ENCODE measurements at regions not wholly inside any gene's neighbourhood (a gene's known extent, or its start where the extent isn't known, plus 50 kb on each side); places are given as distances from the start of the nearest gene placed in this dataset.
"Not testable (repeated sequence)": the region's sequence is repeated elsewhere in the genome, so short reads cannot be mapped to it uniquely, and the experiment has no call there.

DNA sequence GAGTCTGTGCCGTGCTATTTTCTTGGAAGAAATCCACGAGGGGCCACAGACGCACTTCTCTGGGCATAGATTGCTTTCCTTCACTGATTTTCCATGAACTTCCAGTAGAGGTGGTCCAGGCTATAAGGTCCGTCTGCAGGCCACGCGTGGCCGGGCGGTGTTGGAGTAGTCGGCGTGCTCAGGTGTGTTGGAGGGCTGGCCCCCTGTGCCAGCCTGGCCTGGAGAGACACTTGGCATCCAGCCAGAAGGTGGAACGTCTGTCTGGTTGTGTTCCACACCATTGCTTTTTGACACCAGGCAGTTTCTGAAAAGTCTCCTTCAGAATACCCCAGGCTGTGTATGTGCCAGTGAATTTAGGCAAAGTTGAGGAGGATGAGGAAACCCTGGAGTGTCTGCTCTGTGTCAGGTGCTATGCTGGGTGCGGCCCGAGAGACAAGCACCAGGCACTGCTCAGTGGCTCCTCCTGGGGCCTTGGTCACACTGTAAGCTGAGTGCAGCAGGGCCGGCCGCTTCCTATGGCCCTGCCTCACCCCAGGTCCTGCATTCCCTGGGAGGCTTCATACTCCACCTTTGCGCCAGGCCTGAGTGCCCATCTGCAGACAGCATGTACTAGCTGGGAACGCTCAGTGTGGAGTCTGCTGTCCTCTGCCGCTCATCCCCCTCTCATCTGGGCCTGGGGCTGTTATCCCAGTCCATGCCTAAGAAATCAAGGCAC is 52.1 kb upstream of the TAMM41 start:
- H3K27me3 ChIP-seq (ENCODE audit: control insufficient read depth, insufficient read depth, low read length): no peaks in the 10 kb centered on the region; the same call in 1 of the 2 replicates
- H3K36me3 ChIP-seq (replicated peaks; ENCODE audit: control insufficient read depth, insufficient read depth, low read length): no peaks in the 10 kb centered on the region
- DNase-seq: no peak
- H3K4me3 ChIP-seq (ENCODE audit: insufficient read depth, low read depth, low read length): no peak overlapping the region

DNA sequence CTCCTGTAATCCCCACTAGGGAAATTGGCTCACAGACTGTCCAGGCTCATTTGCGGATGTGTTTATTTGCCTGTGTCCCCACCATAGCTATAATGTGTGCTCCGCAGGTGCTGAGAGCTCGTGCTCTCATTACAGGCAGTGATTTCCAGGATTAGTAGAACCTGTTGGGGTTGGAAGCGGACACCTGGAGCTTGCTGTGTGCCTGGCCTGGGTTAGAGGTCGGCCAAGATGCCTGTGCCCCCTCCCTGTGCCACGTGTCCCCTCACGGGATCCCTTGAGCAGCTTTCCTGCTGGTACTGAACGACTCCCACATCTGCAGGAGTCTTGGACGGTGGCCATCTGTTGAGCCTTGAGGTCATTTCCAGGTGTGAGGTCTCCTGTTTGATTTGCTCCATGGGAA is 52.7 kb upstream of the TAMM41 start:
- H3K27me3 ChIP-seq (ENCODE audit: control insufficient read depth, insufficient read depth, low read length); H3K36me3 ChIP-seq (replicated peaks; ENCODE audit: control insufficient read depth, insufficient read depth, low read length); DNase-seq; H3K4me3 ChIP-seq (ENCODE audit: insufficient read depth, low read depth, low read length): not testable (repeated sequence)

DNA sequence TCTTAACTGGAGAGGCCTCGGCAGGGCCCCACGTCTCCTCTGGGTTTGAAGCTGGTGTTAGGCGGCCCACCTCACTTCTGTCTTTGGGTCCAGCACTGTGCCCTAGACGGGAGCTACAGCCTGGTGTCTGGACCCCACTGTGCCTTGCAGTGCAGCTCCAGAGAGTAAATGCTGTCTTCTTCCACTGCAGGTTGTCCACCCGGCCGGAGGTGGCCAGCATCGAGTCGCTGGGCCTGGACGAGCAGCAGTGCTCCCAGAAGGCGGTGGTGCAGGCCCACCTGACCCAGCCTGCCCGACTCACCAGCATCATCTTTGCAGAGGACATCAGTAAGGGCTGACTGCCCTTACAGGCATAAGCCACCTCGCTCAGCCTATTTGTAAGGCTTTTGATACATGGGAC is 53.1 kb upstream of the TAMM41 start:
- no peak for DNase-seq
- no peak overlapping the region for H3K4me3 ChIP-seq (ENCODE audit: insufficient read depth, low read depth, low read length)
- H3K36me3 ChIP-seq (replicated peaks; ENCODE audit: control insufficient read depth, insufficient read depth, low read length): no peaks in the 10 kb centered on the region
- H3K27me3 ChIP-seq (ENCODE audit: control insufficient read depth, insufficient read depth, low read length): no peaks in the 10 kb centered on the region; the same call in 1 of the 2 replicates

DNA sequence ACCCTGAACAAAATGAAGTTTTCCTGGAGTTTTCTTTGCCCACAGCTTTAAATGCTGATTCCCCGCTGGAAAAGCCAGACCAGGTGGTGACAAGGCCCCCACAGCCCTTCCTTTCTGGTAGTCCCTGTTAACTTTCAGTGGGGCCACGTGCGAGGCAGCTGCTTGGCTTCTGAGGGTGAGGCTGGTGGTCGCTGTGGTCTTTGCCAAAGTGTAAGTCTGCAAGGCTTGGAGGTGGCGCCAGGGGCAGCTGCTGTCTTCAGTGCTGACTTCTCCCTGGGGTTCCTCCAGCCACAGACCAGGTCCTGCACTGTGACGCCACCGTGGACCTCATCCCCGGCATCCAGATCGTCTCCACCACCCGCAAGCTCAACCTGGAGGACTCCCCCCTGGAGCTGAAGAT is 54.1 kb upstream of the TAMM41 start:
- H3K36me3 ChIP-seq (replicated peaks; ENCODE audit: control insufficient read depth, insufficient read depth, low read length): no peaks in the 10 kb centered on the region
- no peaks in the 10 kb centered on the region; the same call in 1 of the 2 replicates for H3K27me3 ChIP-seq (ENCODE audit: control insufficient read depth, insufficient read depth, low read length)
- no peak overlapping the region for H3K4me3 ChIP-seq (ENCODE audit: insufficient read depth, low read depth, low read length)
- DNase-seq: no peak

DNA sequence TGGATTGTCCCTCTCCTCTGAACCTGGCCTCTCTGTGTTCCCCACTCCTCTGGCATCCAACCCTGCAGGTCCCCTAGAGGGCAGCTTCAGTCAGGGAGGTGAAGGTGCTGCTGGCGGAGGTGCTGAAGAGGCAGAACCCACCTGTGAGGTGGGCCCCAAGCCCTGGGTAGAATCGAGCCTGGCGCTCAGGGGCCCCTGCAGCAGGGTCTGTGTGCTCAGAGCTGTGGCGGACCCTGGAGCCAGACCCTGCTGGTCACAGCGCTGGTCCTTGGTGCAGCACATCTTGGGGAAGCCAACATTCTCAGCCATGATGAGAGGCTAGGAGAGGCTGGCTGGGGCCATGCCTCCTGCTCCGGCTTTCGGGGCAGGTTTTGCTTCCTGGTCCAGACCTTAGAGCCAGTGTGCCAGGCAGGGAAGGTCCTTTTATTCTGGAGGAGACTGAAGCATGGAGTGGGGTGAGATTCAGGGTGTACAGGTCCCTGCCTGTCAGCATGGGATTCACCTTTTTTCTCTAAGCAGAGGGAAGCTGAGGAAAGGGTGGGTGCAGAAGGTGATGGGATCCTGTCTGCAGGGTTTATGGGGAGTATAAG is 54.7 kb upstream of the TAMM41 start:
- Histone ChIP-seq H3K36me3 (replicated peaks; ENCODE audit: control insufficient read depth, insufficient read depth, low read length) (no peaks in the 10 kb centered on the region), H3K4me3 (ENCODE audit: insufficient read depth, low read depth, low read length) (no peak overlapping the region), H3K27me3 (ENCODE audit: control insufficient read depth, insufficient read depth, low read length) (no peaks in the 10 kb centered on the region; the same call in 1 of the 2 replicates)
- no peak for DNase-seq

DNA sequence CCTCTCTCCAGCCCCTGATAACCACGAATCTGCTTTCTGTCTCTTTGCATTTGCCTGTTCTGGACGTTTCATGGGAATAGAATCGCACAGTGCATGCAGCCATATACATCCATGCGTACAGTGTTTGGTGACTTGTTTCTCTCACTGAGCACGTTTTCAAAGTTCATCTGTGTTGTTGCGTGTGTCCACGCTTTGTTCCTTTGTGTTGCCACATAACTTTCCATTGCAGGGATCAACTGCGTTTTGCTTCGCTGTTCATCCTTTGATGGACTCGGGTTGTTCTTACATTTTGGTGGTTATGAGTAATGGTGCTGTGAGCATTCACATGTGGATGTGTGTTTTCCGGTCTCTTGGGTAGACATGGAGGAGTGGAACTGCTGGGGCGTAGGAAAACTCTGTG is 56.4 kb upstream of the TAMM41 start:
- no peak for DNase-seq
- Histone ChIP-seq H3K27me3 (ENCODE audit: control insufficient read depth, insufficient read depth, low read length) (no peaks in the 10 kb centered on the region), H3K4me3 (ENCODE audit: insufficient read depth, low read depth, low read length) (no peak overlapping the region), H3K36me3 (replicated peaks; ENCODE audit: control insufficient read depth, insufficient read depth, low read length) (no peaks in the 10 kb centered on the region)

DNA sequence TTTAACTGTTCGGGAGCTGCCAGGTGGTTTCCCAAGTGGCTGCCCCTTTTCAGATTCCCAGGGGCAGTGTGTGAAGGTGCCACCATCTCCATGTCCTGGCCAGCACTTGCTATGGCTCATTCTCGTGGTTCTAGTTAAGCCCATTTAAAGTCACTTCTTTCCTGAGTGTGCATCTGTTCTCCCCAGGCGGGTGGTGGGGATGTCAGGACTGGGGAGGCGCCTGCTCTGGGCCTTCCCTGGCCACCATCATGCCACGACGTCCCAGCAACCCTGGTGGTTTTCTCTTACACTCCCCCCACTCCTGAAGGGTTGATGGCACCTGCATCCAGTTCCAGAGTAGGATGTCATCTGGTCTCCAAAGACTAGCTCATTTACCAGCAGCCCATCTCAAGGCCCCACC is 56.8 kb upstream of the TAMM41 start:
- no peaks in the 10 kb centered on the region for H3K36me3 ChIP-seq (replicated peaks; ENCODE audit: control insufficient read depth, insufficient read depth, low read length)
- no peak for DNase-seq

DNA sequence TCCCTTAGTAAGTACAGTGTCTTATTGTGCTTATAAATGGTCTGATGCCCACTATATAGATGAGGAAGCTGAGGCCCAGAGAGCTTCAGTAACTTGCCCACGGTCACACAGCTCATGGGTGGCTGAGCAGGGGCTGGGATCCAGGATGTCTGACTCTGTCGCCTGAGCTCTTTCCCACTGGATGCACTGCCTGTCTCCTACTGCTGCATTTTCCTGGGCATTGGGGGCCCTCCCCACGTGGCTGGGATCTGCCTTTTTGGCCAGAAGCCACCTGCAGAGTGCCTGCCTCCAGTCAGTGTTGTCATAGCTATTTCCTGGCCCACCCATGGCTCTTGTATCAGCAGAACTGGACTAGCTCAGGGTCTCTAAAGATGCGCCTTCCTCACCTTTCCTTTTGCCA is 57.5 kb upstream of the TAMM41 start:
- Histone ChIP-seq H3K4me3 (ENCODE audit: insufficient read depth, low read depth, low read length) (no peak overlapping the region), H3K27me3 (ENCODE audit: control insufficient read depth, insufficient read depth, low read length) (no peaks in the 10 kb centered on the region), H3K36me3 (replicated peaks; ENCODE audit: control insufficient read depth, insufficient read depth, low read length) (no peaks in the 10 kb centered on the region)
- DNase-seq: no peak

More for the DNA sequence above, 56.8 kb upstream of the TAMM41 start:
- H3K27me3 ChIP-seq (ENCODE audit: control insufficient read depth, insufficient read depth, low read length): no peaks in the 10 kb centered on the region
- no peak overlapping the region for H3K4me3 ChIP-seq (ENCODE audit: insufficient read depth, low read depth, low read length)

DNA sequence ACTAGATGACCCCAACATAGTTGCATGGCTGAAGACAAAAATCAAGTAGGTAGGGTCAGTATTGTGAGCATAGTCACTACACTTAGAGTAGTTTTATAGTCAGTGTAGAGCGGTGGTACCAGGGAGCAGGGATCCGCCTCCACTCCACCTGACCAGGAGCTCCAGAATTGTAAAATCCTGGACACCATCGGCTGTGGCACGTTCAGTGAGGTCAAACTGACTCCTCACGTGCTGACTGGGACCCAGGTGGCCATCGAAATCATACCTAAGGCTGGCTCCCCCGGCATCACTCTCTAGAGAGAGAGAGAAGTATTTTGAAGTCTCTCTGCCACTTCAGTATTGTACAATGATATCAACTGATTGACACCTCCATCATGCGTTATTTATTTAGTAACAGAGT is 59.7 kb upstream of the TAMM41 start:
- H3K36me3 ChIP-seq (replicated peaks; ENCODE audit: control insufficient read depth, insufficient read depth, low read length): no peaks in the 10 kb centered on the region
- no peak for DNase-seq
- H3K27me3 ChIP-seq (ENCODE audit: control insufficient read depth, insufficient read depth, low read length): no peaks in the 10 kb centered on the region
- no peak overlapping the region for H3K4me3 ChIP-seq (ENCODE audit: insufficient read depth, low read depth, low read length)

DNA sequence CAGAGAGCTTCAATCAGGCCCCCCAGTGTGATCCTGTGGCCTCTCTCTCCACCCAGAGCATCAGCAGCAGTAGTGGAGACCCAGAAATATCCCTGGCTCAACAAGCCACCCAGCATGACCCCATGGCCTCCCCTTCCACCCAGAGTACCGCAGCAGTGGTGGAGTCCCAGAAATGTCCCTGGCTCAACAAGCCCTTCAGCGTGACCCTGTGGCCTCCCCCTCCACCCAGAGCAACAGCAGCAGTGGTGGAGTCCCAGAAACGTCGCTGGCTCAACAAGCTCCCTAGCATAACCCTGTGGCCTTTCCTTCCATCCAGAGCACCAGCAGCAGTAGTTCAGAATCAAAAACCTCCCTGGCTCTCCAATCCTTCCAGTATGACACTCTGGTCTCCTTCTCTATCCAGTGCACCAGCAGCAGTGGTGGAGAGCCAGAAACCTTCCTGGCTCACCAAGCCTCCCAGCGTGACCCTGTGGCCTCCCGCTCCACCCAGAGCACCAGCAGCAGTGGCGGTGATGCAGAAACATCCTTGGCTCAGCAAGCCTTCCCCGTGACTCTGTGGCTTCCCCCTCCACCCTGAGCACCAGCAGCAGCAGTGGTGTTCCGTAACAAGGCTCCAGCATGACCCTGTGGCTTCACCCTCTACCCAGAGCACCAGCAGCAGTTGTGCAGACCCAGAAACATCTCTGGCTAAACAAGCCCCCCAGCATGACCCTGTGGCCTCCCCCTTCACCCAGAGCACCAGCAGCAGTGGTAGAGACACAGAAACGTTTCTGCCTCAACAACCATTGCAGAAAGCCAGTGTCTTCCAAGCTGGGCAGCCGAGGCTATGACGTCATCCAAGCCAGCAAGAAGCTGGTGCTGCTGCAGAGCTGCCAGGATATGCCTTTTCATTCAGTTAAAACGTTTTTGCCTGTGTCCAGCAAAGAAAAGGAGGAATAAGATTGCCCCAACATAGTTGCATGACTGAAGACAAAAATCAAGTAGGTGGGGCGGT is 61.3 kb upstream of the TAMM41 start:
- Histone ChIP-seq H3K36me3 (replicated peaks; ENCODE audit: control insufficient read depth, insufficient read depth, low read length) (no peaks in the 10 kb centered on the region), H3K27me3 (ENCODE audit: control insufficient read depth, insufficient read depth, low read length) (no peaks in the 10 kb centered on the region), H3K4me3 (ENCODE audit: insufficient read depth, low read depth, low read length) (no peak overlapping the region)
- DNase-seq: no peak

DNA sequence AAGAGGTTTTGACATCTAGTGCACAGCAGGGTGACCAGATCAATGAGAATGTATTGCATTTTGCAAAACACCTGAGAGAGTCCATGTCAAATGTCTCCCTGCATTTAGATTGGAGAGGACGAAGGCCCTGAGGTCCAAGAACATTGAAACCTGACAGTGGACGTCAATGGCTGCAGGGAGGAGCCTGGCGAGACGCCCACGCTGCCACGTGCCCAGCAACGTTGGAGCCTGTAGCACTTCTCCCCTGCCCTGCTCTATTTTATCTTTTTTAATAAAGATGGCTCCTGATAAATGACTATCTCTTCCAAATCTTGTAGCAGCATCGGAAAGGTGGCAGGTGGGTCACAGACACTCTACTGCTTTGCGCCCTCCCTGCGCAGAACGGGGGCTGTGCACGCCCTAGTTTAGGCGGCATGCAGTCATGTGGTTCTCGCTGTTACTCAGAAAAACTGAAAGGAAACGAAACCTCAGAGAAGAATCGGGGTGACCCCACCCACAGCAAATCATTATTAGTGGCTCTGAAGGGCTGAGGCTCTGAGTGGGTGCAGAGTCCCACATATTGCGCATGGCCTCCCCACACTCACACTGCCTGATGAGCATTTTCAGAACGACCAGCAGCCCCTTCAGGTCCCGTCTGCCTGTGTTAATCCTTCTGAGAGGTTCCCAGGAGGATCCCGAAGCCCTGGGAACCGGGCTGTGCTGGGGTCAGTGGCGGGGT is 62.5 kb upstream of the TAMM41 start:
- H3K36me3 ChIP-seq (replicated peaks; ENCODE audit: control insufficient read depth, insufficient read depth, low read length): no peaks in the 10 kb centered on the region
- no peaks in the 10 kb centered on the region for H3K27me3 ChIP-seq (ENCODE audit: control insufficient read depth, insufficient read depth, low read length)
- no peak overlapping the region for H3K4me3 ChIP-seq (ENCODE audit: insufficient read depth, low read depth, low read length)
- no peak for DNase-seq

DNA sequence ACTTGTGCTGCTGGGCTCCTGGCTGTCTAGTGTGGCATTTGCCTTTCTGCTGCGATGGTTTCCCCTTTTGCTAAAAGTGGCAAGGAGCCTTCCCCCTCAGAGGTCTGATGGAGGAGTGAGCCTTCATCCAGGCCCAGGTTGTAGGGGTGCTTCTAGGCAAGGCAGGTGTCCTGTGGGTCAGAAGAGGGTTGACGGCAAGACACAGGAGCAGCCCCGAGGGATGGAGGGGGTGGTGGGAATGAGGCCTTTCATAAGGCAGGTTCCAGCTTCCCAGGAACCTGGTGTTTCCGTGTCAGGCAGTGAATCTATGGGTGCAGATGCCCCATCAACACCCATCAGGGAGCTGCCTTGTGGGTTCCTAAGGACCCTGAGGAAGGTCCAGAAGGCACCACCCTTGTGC is 63.0 kb upstream of the TAMM41 start:
- no peaks in the 10 kb centered on the region for H3K27me3 ChIP-seq (ENCODE audit: control insufficient read depth, insufficient read depth, low read length)
- DNase-seq: no peak
- H3K4me3 ChIP-seq (ENCODE audit: insufficient read depth, low read depth, low read length): no peak overlapping the region
- no peaks in the 10 kb centered on the region for H3K36me3 ChIP-seq (replicated peaks; ENCODE audit: control insufficient read depth, insufficient read depth, low read length)

DNA sequence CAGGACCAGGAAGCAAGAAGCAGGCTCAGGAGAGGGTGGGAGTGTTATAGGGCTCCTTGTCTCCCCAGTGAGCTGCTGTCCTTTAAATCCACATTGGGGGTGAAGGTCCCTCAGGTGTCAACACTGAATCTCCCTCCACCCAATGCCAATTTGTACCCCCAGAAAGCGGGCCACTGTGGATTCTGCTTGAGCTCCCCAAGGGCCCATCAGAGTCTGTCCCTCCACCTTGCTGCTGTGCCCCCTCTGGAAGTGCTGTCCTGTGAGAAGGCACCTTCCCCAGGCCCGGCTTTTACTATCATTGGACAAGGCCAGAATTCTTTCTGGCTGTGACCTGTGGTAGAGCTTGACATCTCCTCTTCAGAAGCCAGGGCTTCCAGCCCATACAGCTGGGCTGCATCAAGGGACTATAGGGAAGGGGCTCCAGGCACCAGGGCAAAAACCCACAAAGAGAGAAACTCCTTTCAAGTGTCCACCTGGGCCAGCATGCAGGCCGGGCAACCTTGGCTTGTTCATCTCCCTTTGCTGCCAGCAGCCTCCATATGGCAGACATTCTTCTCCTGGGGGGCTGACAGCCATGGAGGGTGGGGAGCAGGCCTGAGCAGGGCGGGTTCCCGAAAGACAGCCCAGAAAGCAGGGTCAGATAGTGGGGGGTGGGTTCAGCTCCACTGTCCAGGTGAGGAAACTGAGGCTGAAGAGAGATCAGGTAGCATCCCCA is 63.7 kb upstream of the TAMM41 start:
- not testable (repeated sequence) for DNase-seq; H3K4me3 ChIP-seq (ENCODE audit: insufficient read depth, low read depth, low read length); H3K27me3 ChIP-seq (ENCODE audit: control insufficient read depth, insufficient read depth, low read length); H3K36me3 ChIP-seq (replicated peaks; ENCODE audit: control insufficient read depth, insufficient read depth, low read length)
